ENCODE measurements at regions not wholly inside any gene's neighbourhood (a gene's known extent, or its start where the extent isn't known, plus 50 kb on each side); places are given as distances from the start of the nearest gene placed in this dataset.

DNA sequence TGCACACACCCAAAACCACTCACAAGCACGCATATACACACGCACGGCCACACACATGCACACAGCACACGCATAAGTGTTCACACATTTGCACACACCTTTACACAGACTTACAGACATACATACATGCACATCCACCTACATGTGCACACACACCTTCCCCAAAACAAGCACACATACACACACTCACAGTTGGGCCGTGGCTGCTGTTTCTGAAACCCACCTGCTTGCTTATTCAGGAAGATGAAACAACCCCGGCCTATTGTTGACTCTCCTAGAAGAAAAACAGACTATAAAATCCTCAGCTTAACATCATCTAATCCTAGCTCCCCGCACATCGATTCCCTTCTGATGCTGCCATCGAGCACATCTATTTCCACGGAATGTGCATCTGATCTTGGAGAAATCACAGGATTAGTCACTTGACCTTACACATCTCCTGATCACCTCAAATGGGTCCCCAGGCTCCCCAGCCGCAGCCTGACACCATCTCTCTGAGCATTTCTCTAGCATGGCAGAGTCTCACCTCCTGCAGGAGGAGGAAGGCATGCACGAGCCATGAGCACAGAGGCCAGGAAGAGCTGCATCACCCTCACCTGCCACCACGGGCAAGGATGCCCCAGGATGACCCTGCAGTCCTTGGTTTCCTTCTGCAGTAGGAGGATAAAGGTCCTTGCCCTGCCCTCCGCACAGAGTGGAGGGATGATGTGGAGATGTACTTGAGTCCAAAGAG, 105.8 kb upstream of the CDH5 start:
- TF ChIP-seq CTCF (conservative IDR thresholded peaks at IDR 0.05 in 1 of 2, IDR thresholded peaks at IDR 0.05 in 1 of 2; ENCODE audit: low read depth in 1 of 2, low read length in 2 of 2) (no peak), EZH2 (IDR thresholded peaks at IDR 0.05; ENCODE audit: low read length, missing control alignments) (no peak)
